IPS-NIHi7 (cell line): ENCODE measurements at regions not wholly inside any gene's neighbourhood (a gene's known extent, or its start where the extent isn't known, plus 50 kb on each side); places are given as distances from the start of the nearest gene placed in this dataset.
A peak's percentile ranks its signal among the peaks of the same experiment; 100 is the strongest.

Source experiments
- DNase-seq: peaks from one replicate; pipeline ENCODE4 v3.0.0; 2012; ENCODE audit warnings: mixed read lengths; ENCODE audit errors: extremely low spot score

DNA sequence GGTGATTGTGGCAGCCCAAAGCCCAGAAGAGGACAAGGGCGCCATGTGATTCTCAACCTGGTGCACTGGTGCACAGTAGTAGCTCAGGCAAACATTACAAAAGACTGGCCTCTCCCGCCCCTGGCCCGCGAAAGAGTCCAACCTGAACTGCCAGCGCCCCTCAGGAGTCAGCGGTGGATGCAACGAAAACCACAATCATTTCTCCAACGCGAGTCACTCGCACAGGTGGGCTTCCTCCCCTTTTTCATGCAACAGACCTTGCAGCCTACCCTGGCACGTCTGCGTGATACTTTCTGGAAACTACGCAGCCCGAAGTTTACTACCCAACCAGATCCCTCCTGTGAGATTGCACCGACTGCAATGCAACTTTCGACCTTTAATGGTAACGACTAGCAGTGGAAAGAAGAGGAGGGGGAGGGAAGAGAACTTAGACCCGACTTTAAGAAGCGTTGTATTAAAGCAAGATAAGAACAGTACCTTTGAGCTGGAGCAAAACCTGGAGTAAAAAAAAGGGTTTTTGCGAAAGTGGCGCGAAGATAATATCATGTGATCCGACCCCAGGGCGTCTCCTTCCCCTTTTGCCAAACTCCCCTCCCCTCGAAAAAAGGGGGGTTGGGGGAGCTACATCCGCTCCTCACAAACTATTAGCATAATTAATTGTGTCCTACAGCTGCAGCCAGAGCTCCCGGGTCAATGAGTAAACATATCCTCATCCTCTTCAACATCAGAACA is 63.3 kb upstream of the CCDC160 start:
- peak; percentile 61 for DNase-seq

DNA sequence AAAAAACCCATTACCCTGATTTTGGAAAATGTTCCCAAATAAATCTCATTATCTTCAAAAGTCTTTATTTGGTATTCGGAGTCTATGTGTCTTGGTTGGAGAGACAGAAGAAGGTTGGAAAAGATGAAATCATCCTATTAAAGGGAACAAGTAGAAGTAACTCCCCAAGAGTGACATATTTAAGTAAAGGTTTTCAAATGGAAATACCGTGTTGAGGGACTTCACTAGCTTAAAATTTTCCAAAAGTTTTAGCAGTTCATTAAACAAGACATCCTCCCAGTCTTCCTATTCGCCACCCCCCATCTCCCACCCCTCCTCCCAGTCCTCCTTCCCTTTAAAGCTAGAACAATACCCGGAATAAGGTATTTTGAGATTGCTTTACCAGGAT is 62.7 kb upstream of the CCDC160 start:
- peak; percentile 22 for DNase-seq

DNA sequence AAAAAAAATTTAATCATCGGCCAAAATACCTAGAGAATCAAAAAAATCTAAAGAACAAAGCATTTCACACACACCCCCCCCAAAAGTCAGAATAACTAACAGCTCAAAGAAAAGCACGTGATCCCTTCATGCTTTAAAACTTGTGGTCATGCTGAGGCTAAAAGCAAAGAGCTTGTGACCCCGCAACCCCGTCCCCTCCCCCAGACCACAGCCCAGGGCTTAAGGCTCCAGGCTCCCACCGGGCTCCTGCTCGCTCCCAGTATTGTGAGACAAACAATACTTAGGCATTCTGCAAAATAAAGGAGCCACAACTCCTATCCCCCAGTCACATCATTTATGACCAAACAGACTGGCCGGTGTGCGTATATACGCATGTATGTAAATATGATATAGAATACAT is 62.1 kb upstream of the CCDC160 start:
- DNase-seq = peak; percentile 78

DNA sequence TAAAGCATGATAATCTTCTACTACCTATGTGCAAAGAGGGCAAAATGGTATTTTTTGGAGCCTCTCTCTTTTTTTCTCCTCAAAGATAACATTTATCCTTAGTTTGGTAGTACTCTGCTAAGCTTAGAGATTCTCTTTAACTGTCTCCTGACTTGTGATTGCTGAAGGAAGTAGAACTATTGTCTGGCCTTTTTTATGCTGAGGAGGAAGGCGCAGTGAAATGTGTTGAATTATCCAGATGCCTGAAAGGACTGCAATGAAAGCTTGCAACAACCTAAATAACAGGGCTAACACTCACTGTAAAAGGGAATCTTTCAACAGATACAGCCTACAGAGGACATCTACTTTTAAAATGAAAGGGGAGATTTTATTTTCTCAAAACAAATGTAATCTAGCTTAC is 59.5 kb upstream of the CCDC160 start:
- DNase-seq = no peak

DNA sequence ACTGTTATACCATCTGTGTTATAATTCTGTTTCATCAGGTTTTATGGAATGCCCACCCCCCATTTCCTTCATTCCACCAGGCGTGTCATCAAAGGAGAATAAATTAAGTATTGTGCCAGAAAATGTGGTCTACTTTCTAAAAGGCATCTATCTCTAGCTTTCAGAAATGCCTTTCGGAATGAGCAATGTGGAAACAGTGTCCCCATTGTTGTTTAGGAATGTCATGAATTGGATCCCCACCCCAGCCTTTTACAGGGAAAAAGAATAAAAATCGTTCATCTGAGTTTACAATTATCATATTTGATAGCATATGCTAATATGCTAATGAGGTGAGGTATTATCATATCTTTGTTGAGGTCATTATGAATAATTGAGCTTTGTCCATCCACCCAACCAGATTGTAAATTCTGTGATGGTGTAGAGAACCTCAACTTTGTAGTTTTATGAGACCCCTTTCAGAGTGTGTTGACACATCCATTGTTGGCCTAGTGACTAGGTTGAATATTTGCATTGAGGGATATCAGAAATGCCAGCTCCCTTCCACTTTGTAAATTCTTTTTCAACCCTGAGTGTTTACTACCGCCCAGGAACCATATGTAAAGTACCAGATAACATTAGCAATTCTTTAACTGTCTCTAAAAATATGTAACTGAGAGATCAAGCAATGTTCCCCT is 56.2 kb upstream of the CCDC160 start:
- DNase-seq = no peak

DNA sequence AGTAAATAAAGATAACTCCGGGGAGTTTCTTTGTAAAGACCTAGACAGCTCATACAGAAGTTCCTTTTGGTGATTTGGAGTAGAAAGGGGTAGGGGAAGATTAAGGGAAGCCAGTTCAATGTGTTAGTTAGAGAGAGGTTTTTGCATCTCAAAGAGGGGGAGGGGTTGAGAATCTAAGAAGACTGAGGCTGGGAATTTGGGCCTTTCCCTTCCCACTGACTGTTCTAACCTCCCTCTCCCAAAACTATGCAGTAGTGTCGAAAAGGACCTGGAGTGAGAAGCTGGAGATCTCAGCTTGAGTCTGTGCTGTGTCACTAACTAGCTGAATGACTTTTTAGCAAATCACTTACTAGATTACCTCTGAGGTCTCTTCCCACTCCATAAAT is 55.7 kb upstream of the CCDC160 start:
- DNase-seq = peak; percentile 62

DNA sequence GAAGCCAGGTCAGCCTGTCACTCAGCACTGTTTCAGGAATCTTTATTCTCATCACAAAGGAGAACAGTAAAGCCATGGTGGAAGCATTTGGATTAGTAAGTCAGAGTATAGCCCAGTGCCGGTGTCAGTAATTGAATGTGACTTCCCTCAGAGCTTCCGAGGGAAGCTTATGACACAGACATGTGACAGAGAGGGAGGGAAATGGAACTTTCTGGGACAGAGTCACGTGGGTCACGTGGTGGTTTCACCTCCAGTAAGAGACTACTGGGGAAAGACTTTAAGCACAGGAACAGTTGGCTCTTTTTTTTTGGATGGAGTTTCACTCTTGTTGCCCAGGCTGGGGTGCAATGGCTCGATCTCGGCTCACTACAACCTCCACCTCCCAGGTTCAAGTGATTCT is 53.3 kb upstream of the CCDC160 start:
- no peak for DNase-seq

DNA sequence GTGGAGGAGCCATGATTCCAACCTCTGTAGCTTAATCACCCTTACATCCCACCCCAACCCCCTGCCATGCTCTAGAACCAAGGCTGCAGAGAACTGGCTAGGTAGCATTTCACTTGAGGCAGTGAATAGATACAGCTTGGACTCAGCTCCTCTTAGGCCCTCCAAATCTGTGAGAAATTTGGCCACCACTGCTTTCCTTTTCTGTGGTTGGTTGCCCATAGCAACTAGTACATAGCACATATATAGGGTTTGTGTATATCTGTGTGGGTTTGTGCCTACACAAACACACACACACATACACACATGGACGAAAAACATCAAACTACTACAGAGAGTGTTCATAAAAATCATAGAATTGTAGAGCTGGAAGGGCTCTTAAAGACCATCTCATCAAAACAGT is 52.0 kb upstream of the CCDC160 start:
- no peak for DNase-seq

DNA sequence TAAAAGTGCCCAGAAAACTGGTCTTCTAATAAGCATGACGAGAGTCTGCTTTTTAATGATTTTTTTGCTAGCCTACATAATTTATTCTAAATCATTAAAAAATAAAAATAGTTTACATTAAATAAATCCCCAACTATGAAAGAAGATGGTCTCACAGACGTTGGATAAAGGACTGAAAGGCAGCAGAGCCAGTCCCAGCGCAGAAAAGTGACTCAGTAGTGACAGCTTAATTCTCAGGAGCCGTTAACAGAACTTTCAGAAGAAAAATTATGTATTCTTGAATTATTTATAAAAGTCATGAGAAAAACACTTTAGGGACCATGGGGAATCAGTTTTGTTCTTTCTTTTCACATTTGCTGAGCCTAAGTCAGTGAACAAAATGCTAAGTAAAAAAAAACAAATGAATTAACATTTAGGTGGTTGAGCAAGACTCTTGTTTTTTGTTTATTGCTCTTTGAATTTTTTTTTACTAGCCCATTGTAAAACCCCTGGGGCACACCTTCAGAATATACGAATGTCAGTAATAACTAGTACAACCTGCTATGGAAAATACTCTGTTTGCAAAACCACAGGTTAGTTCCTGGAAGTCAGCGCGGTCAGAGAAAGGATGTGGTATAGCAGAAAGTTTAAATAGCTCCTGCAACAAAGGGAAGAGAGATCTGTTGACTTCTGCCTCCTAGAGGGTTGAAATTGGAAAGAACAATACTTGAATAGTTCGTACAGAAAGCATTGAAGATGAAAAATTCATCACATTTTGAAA is 50.4 kb upstream of the CCDC160 start:
- peak; percentile 24 for DNase-seq
